Body of pancreas (tissue), 4 donors: ENCODE measurements at regions not wholly inside any gene's neighbourhood (a gene's known extent, or its start where the extent isn't known, plus 50 kb on each side); places are given as distances from the start of the nearest gene placed in this dataset.

Source experiments
- ATAC-seq: fragments of 150-250 bp; one replicate; pipeline ENCODE4 v1.9.1; 2016
- DNase-seq, 4 donors: peaks; one replicate each; pipeline ENCODE4 v3.0.0-alpha.2; 2019
- H3K27ac ChIP-seq, 4 donors: fragments of 200-600 bp; sonication (generic); 1 replicate in 3 of 4; 2 replicates in 1 of 4; pipeline versions ENCODE4 v1.5.1 to v1.6.1; 2016 to 2019; ENCODE audit warnings: mild to moderate bottlenecking in 1 of 4, mixed read lengths in 1 of 4, moderate library complexity in 1 of 4
- H3K27me3 ChIP-seq, 2 donors: fragments of 200-600 bp; sonication (generic); one replicate each; pipeline ENCODE4 v1.6.0; 2016; ENCODE audit warnings: mild to moderate bottlenecking in 1 of 2
- H3K36me3 ChIP-seq, 2 donors: fragments of 200-600 bp; sonication (generic); replicated peaks in 1 of 2; 2 replicates each; pipeline ENCODE4 v1.5.1; 2016; ENCODE audit warnings: low read depth in 2 of 2; ENCODE audit not compliant: insufficient read depth in 1 of 2
- H3K4me1 ChIP-seq: fragments of 200-600 bp; sonication (generic); one replicate; pipeline ENCODE4 v1.6.0; 2016
- H3K4me3 ChIP-seq, 2 donors: fragments of 200-600 bp; sonication (generic); 1 replicate in 1 of 2; 2 replicates in 1 of 2; pipeline ENCODE4 v1.5.1; 2016 to 2019
- H3K9me3 ChIP-seq, 3 donors: fragments of 200-600 bp; sonication (generic); 1 replicate in 2 of 3; 2 replicates in 1 of 3; pipeline ENCODE4 v1.5.1; 2016
- CTCF ChIP-seq, 7 experiments: fragments of 450-650 bp in 4 of 7; fragments of 200-600 bp in 3 of 7; sonication (generic) in 3 of 7; IDR thresholded peaks; one replicate each; pipeline ENCODE4 v1.5.1; 2016 to 2019; ENCODE audit warnings: antibody characterized with exemption in 7 of 7
- POLR2A ChIP-seq, 3 donors: fragments of 450-650 bp; IDR thresholded peaks; one replicate each; pipeline ENCODE4 v1.6.1; 2016; ENCODE audit warnings: antibody characterized with exemption in 3 of 3, mild to moderate bottlenecking in 2 of 3
- WGBS, 2 donors: methylation state at CpG; one replicate each; pipeline ENCODE4 v1.1.5; 2017; 5-methylcytosine and 5-hydroxymethylcytosine counted together
- intact Hi-C: fragments of 100-400 bp; cut with DNase I; formaldehyde crosslinking; loops from one replicate; pipeline ENCODE4 v1.15.1; 2023

- no peaks in the 10 kb centered on the region for H3K27me3 ChIP-seq
- H3K4me1 ChIP-seq: no peaks in the 10 kb centered on the region
- WGBS, 2 donors: 12 to 21% methylated on average over 4 of the region's 4 CpGs
- ATAC-seq (no peak), DNase-seq (no peak)
- H3K27ac ChIP-seq: no peak overlapping the region
- H3K36me3 ChIP-seq: no peaks in the 10 kb centered on the region
- H3K9me3 ChIP-seq: no peaks in the 10 kb centered on the region
- no peak for TF ChIP-seq POLR2A (IDR thresholded peaks at IDR 0.05)
- no peak for TF ChIP-seq CTCF (IDR thresholded peaks at IDR 0.05)
- no peak overlapping the region for H3K4me3 ChIP-seq
- intact Hi-C loops: no loop called here
Observed at GRCh38 chr10:10482613-10483012, 535.1 kb upstream of the CELF2 start.

GRCh38 chr10:10489076-10489475 is 528.6 kb upstream of the CELF2 start:
- whole genome bisulfite sequencing, 2 donors: 65 to 67% methylated on average over 3 of the region's 3 CpGs
- no peak overlapping the region for H3K4me3 ChIP-seq
- H3K4me1 ChIP-seq: no peaks in the 10 kb centered on the region
- DNase-seq: no peak
- no peak for ATAC-seq
- TF ChIP-seq POLR2A (IDR thresholded peaks at IDR 0.05) (no peak), CTCF (IDR thresholded peaks at IDR 0.05) (no peak)
- no peak overlapping the region for H3K27ac ChIP-seq
- no peaks in the 10 kb centered on the region for H3K9me3 ChIP-seq
- intact Hi-C loops: no loop called here
- no peaks in the 10 kb centered on the region for H3K27me3 ChIP-seq
- no peaks in the 10 kb centered on the region for H3K36me3 ChIP-seq

- no peak for DNase-seq
- no peaks in the 10 kb centered on the region for H3K9me3 ChIP-seq
- no peaks in the 10 kb centered on the region for H3K27me3 ChIP-seq
- WGBS, 2 donors: 68 to 81% methylated on average over 1 of the region's 1 CpG
- H3K27ac ChIP-seq: no peak overlapping the region
- ATAC-seq: no peak
- TF ChIP-seq CTCF (IDR thresholded peaks at IDR 0.05): no peak
- no peak for TF ChIP-seq POLR2A (IDR thresholded peaks at IDR 0.05)
- H3K4me1 ChIP-seq: no peaks in the 10 kb centered on the region
- intact Hi-C loops: no loop called here
- no peak overlapping the region for H3K4me3 ChIP-seq
- H3K36me3 ChIP-seq: no peaks in the 10 kb centered on the region
Observed at GRCh38 chr10:10489805-10490571, 527.7 kb upstream of the CELF2 start.

- H3K4me3 ChIP-seq: no peak overlapping the region
- no peak for TF ChIP-seq POLR2A (IDR thresholded peaks at IDR 0.05)
- no peak for TF ChIP-seq CTCF (IDR thresholded peaks at IDR 0.05)
- intact Hi-C loops: no loop called here
Observed at GRCh38 chr10:10490581-10490980, 527.1 kb upstream of the CELF2 start.

GRCh38 chr10:10492420-10492819 is 525.3 kb upstream of the CELF2 start:
- WGBS, 2 donors: 41 to 49% methylated on average over 3 of the region's 3 CpGs
- TF ChIP-seq CTCF (IDR thresholded peaks at IDR 0.05): no peak
- no peak for TF ChIP-seq POLR2A (IDR thresholded peaks at IDR 0.05)

More at GRCh38 chr10:10490581-10490980, 527.1 kb upstream of the CELF2 start:
- Histone ChIP-seq H3K27ac (no peak overlapping the region), H3K4me1 (no peaks in the 10 kb centered on the region), H3K36me3 (no peaks in the 10 kb centered on the region), H3K9me3 (no peaks in the 10 kb centered on the region), H3K27me3 (no peaks in the 10 kb centered on the region)
- WGBS, 2 donors: 39 to 53% methylated on average over 1 of the region's 1 CpG
- no peak for DNase-seq
- ATAC-seq: no peak

More at GRCh38 chr10:10492420-10492819, 525.3 kb upstream of the CELF2 start:
- H3K27me3 ChIP-seq: no peaks in the 10 kb centered on the region
- no peaks in the 10 kb centered on the region for H3K4me1 ChIP-seq
- intact Hi-C loops: no loop called here
- no peak overlapping the region for H3K27ac ChIP-seq
- DNase-seq: no peak
- no peak overlapping the region for H3K4me3 ChIP-seq
- H3K36me3 ChIP-seq: no peaks in the 10 kb centered on the region
- no peak for ATAC-seq
- no peaks in the 10 kb centered on the region for H3K9me3 ChIP-seq
